GM23338 (cell line): ENCODE measurements at regions not wholly inside any gene's neighbourhood (a gene's known extent, or its start where the extent isn't known, plus 50 kb on each side); places are given as distances from the start of the nearest gene placed in this dataset.

Source experiments
- CREB1 ChIP-seq: fragments of 250-450 bp; sonication (Bioruptor Pico); IDR thresholded peaks from 2 replicates; pipeline ENCODE4 v1.5.0; 2020; ENCODE audit warnings: low read depth, mild to moderate bottlenecking, moderate library complexity
- EZH2 ChIP-seq: fragments of 200-600 bp; sonication (generic); IDR thresholded peaks from one replicate; pipeline ENCODE4 v1.8.0; 2017; ENCODE audit warnings: antibody characterized with exemption, mild to moderate bottlenecking, low read depth; ENCODE audit not compliant: unreplicated experiment
- EZH2phosphoT487 ChIP-seq: fragments of 200-600 bp; sonication (generic); IDR thresholded peaks from one replicate; pipeline ENCODE4 v1.8.1; 2018; ENCODE audit warnings: antibody characterized with exemption; ENCODE audit not compliant: unreplicated experiment
- JUNB ChIP-seq: IDR thresholded peaks from one replicate; pipeline ENCODE4 v1.6.1; 2016; ENCODE audit warnings: antibody characterized with exemption; ENCODE audit not compliant: unreplicated experiment
- POLR2AphosphoS5 ChIP-seq: IDR thresholded peaks from 2 replicates; pipeline ENCODE4 v1.6.1; 2016; ENCODE audit warnings: antibody characterized with exemption, low read depth
- STAT1 ChIP-seq: IDR thresholded peaks from one replicate; pipeline ENCODE4 v1.6.1; 2016; ENCODE audit warnings: antibody characterized with exemption; ENCODE audit not compliant: unreplicated experiment
- TF ChIP-seq, protein P1 (sequence below), 2 experiments: fragments of 200-600 bp in 1 of 2; sonication (generic) in 1 of 2; conservative IDR thresholded peaks; 2 replicates each; pipeline versions ENCODE4 v1.5.1 to v1.6.1; 2016 to 2017; ENCODE audit warnings: antibody characterized with exemption in 2 of 2, low read depth in 2 of 2, mild to moderate bottlenecking in 2 of 2, moderate library complexity in 1 of 2

DNA sequence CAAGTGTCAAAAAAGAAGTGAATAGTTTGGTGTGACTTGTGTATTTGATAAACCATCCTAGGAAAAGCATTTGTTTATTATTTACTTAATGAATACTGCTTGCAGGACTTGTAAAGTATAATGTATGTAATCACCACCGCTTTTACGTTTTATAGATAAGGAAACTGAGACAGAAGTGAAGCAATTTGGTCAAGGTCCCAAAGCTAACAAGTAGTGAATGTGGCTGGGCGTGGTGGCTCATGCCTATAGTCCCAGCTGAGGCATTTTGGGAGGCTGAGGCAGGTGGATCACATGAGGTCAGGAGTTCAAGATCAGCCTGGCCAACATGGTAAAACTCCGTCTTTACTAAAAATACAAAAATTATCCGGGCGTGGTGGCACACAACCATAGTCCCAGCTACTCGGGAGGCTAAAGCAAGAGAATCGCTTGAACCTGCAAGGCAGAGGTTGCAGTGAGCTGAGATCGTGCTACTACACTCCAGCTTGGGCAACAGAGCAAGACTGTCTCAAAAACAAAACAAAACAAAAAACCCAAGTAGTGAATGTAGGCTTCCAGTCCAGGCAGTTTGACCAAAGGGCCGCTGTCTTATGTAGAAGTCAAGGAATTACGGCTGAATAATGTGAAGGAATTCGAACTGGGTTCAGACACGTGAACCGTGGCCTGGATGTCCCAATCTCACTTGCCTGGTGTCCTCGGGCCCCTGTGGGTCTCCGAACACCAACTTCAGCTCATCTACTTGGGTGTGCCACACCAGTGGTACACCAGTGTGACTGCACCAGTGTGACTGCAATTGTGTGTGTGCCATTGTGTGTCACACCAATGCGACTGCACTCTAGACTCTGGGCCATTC, 88.3 kb upstream of the MED13L start:
- TF ChIP-seq, protein P1, sequence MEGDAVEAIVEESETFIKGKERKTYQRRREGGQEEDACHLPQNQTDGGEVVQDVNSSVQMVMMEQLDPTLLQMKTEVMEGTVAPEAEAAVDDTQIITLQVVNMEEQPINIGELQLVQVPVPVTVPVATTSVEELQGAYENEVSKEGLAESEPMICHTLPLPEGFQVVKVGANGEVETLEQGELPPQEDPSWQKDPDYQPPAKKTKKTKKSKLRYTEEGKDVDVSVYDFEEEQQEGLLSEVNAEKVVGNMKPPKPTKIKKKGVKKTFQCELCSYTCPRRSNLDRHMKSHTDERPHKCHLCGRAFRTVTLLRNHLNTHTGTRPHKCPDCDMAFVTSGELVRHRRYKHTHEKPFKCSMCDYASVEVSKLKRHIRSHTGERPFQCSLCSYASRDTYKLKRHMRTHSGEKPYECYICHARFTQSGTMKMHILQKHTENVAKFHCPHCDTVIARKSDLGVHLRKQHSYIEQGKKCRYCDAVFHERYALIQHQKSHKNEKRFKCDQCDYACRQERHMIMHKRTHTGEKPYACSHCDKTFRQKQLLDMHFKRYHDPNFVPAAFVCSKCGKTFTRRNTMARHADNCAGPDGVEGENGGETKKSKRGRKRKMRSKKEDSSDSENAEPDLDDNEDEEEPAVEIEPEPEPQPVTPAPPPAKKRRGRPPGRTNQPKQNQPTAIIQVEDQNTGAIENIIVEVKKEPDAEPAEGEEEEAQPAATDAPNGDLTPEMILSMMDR (conservative IDR thresholded peaks at IDR 0.05; ENCODE audit: low read depth in 2 of 2) = no peak
- no peak for TF ChIP-seq STAT1
- TF ChIP-seq CREB1 (CRISPR knock-in tag) = no peak
- TF ChIP-seq EZH2phosphoT487 = no peak
- no peak for TF ChIP-seq EZH2
- TF ChIP-seq POLR2AphosphoS5 = no peak
- TF ChIP-seq JUNB = no peak
